ENCODE measurements at regions not wholly inside any gene's neighbourhood (a gene's known extent, or its start where the extent isn't known, plus 50 kb on each side); places are given as distances from the start of the nearest gene placed in this dataset.

DNA sequence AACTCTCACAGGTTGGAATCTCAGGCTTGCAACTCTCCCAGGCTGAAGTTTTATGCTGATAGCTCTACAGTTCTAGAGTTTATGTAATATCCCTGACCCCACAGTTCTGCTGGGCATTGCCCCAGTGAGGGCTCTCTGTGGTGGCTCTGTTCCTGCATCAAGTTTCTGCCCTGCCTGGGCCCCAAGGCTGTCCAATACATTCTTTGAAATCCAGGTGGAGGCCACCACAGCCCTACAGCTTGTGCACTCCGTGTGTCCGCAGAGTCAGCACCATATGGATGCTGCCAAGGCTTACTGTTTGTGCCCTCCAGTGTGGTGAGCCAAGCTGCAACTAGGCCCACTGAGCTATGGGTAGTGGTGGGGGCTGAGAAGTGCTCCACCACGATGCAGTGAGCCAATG, 1141.2 kb upstream of the EPHA6 start:
- TF ChIP-seq, protein P1, sequence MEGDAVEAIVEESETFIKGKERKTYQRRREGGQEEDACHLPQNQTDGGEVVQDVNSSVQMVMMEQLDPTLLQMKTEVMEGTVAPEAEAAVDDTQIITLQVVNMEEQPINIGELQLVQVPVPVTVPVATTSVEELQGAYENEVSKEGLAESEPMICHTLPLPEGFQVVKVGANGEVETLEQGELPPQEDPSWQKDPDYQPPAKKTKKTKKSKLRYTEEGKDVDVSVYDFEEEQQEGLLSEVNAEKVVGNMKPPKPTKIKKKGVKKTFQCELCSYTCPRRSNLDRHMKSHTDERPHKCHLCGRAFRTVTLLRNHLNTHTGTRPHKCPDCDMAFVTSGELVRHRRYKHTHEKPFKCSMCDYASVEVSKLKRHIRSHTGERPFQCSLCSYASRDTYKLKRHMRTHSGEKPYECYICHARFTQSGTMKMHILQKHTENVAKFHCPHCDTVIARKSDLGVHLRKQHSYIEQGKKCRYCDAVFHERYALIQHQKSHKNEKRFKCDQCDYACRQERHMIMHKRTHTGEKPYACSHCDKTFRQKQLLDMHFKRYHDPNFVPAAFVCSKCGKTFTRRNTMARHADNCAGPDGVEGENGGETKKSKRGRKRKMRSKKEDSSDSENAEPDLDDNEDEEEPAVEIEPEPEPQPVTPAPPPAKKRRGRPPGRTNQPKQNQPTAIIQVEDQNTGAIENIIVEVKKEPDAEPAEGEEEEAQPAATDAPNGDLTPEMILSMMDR (conservative IDR thresholded peaks at IDR 0.05) = no peak
- no peak for TF ChIP-seq ZFX (IDR thresholded peaks at IDR 0.05)

Measured in C4-2B (cell line).